GM18499 (cell line): ENCODE measurements at regions not wholly inside any gene's neighbourhood (a gene's known extent, or its start where the extent isn't known, plus 50 kb on each side); places are given as distances from the start of the nearest gene placed in this dataset.

ENCODE experiments used
- ATAC-seq: cut with Tn5 transposase; IDR thresholded peaks from one replicate; pipeline ENCODE4 v1.9.1; 2021; ENCODE audit warnings: moderate number of reproducible peaks; ENCODE audit not compliant: insufficient read depth, unreplicated experiment

- ATAC-seq = no peak
These were observed 101.0 kb upstream of the GGTLC1 start for GRCh38 chr20:24089576-24089975.

- no peak for ATAC-seq
These were observed 97.5 kb upstream of the GGTLC1 start for GRCh38 chr20:24086121-24086520.

- no peak for ATAC-seq
These were observed 95.7 kb upstream of the GGTLC1 start for GRCh38 chr20:24084281-24084680.

- ATAC-seq = no peak
These were observed 92.5 kb upstream of the GGTLC1 start for GRCh38 chr20:24081077-24081476.

- no peak for ATAC-seq
These were observed 91.3 kb upstream of the GGTLC1 start for GRCh38 chr20:24079661-24080412.

GRCh38 chr20:24077145-24077544 is 88.6 kb upstream of the GGTLC1 start:
- ATAC-seq = no peak

GRCh38 chr20:24070679-24071078 is 82.1 kb upstream of the GGTLC1 start:
- ATAC-seq = no peak

- no peak for ATAC-seq
These were observed 77.6 kb upstream of the GGTLC1 start for GRCh38 chr20:24066076-24066700.

- no peak for ATAC-seq
These were observed 76.3 kb upstream of the GGTLC1 start for GRCh38 chr20:24064915-24065314.

GRCh38 chr20:24064092-24064491 is 75.5 kb upstream of the GGTLC1 start:
- ATAC-seq = no peak

- no peak for ATAC-seq
These were observed 74.5 kb upstream of the GGTLC1 start for GRCh38 chr20:24063100-24063499.

GRCh38 chr20:24060851-24061590 is 72.4 kb upstream of the GGTLC1 start:
- no peak for ATAC-seq

GRCh38 chr20:24059174-24059573 is 70.6 kb upstream of the GGTLC1 start:
- no peak for ATAC-seq

- ATAC-seq = no peak
These were observed 67.9 kb upstream of the GGTLC1 start for GRCh38 chr20:24056491-24056890.

GRCh38 chr20:24052599-24053275 is 64.2 kb upstream of the GGTLC1 start:
- ATAC-seq = no peak

GRCh38 chr20:24051160-24051559 is 62.6 kb upstream of the GGTLC1 start:
- ATAC-seq = no peak

GRCh38 chr20:24050119-24050518 is 61.5 kb upstream of the GGTLC1 start:
- ATAC-seq = no peak

GRCh38 chr20:24049081-24049480 is 60.5 kb upstream of the GGTLC1 start:
- no peak for ATAC-seq

- no peak for ATAC-seq
These were observed 59.5 kb upstream of the GGTLC1 start for GRCh38 chr20:24048024-24048611.

GRCh38 chr20:24046888-24047287 is 58.3 kb upstream of the GGTLC1 start:
- ATAC-seq = no peak
